Breast epithelium (tissue), 3 donors: ENCODE measurements at regions not wholly inside any gene's neighbourhood (a gene's known extent, or its start where the extent isn't known, plus 50 kb on each side); places are given as distances from the start of the nearest gene placed in this dataset.

Experiments used
- CTCF ChIP-seq, 3 donors: fragments of 450-650 bp; IDR thresholded peaks; one replicate each; pipeline ENCODE4 v1.5.1; 2016 to 2017; ENCODE audit warnings: antibody characterized with exemption in 3 of 3, mild to moderate bottlenecking in 3 of 3, moderate library complexity in 3 of 3
- POLR2A ChIP-seq: fragments of 450-650 bp; IDR thresholded peaks from one replicate; pipeline ENCODE4 v1.6.1; 2016; ENCODE audit warnings: antibody characterized with exemption, mild to moderate bottlenecking, moderate library complexity
- POLR2AphosphoS5 ChIP-seq, 3 donors: sonication (generic); formaldehyde crosslinking; IDR thresholded peaks; one replicate each; pipeline ENCODE4 v1.6.1; 2017; ENCODE audit warnings: antibody characterized with exemption in 3 of 3

DNA sequence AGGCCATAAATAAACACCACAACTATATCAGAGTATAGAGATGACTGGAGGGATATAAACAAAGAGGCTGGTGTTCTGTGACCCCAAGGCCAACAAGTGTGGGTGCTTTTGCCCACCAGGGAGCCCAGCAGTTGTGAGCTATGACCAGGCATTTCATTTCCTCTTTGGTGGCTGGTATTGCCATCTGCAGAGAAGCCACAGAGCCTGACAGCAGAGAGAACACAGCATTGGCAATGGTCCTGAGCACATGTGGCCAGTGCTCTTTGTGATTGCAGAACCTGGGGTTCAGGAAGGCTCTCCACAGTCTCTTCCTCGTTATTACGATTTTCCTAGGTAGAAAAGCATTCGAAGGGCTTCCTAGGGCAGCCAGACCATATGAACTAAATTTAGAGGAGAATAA is 112.3 kb downstream of the TM2D1 start:
- TF ChIP-seq POLR2A (no peak), CTCF (IDR thresholded peaks at IDR 0.05) (no peak), POLR2AphosphoS5 (IDR thresholded peaks at IDR 0.05) (no peak)
